NOMO-1 treated with DMSO at 0.1 percent for 48 hours (cell line): ENCODE measurements at regions not wholly inside any gene's neighbourhood (a gene's known extent, or its start where the extent isn't known, plus 50 kb on each side); places are given as distances from the start of the nearest gene placed in this dataset.

Source experiments
- DNase-seq: peaks from one replicate; lab custom pipeline; 2025; ENCODE audit not compliant: unreplicated experiment; lab: John Stamatoyannopoulos, UW

DNA sequence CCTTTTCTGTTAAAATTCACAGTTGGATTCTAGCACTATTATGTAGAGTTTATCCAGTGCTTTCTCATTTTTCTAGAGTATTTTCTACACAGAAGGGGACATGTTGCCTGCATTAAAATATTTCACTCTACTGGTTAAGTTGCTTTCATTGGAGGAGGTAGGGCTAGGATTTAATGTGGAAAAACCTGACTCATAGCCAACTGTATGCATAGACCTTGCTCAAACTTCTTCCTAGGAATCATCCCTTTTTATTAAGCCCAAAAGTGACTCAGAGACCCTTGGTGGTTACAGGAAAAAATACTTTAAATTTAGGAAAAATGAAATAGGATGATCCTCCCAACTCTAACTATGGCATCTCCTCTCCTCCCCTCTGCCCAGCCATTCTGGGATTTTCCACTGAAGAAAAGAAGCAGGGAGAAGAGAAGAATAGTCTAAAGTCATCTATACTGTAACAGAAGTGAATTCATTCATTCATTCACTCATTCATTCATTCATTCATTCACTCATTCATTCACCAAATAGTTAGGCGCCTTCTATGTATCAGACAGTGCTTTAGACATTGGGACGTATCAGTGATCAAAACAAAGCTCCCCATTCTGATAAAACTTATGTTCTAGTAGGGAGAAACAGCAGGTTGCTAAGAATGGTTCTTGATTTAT is 109.0 kb upstream of the HTR2A start:
- DNase-seq, result no peak

DNA sequence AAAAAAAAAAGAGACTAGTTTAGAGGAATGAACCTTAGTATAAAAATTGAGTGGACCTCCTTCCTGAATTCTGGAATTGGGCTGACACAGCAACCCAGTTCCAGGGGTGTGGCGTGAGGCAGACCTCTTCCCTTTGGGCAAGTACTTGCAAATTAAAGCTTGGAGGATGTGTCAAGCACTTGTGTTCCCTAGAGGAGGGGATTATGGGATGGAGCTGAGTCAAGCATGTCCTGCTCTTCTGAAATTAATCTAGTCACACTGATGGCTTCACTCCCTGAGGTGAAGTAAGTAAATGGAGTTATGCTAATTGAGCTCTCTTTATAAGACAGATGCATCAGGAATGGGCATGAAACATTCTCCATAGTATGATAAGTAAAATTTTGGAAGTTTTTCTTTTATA is 107.7 kb upstream of the HTR2A start:
- no peak for DNase-seq

DNA sequence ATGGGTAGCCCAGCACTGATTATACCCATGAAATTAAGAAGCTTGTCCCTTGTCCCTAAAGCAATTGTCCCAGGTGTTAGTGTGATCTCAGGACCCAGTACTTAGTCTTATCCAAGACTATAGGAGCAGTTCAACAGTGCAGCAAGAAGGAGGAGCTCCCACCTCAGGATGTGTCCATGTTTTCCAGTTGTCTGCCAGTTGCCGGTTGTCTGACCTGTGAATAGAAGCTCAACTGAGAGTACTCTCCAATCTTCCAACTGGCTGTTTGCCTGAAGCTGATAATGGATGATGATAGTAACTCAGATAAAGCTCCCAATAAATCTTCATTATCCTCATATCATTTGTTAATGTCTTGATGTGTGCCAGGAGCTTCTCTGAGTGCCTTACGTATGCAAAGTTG is 107.2 kb upstream of the HTR2A start:
- no peak for DNase-seq

DNA sequence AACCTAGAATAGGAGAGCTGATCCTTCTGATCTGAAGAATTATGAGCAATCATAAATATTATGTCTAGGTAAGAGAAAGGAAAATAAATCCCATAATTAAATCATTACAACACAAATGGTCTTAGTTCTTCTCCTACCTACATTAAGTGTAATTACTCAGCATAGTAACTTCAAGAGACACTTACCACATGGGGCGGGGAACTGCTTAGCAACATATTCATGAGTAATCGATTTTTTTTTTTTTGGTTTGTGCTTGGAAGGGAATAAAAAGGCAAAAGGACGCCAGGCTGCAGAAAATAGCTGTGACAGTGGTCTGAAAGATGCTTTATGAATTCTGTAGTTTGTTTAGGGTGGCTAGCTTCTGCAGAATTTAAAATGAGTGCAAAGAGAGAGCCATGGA is 103.3 kb upstream of the HTR2A start:
- no peak for DNase-seq

DNA sequence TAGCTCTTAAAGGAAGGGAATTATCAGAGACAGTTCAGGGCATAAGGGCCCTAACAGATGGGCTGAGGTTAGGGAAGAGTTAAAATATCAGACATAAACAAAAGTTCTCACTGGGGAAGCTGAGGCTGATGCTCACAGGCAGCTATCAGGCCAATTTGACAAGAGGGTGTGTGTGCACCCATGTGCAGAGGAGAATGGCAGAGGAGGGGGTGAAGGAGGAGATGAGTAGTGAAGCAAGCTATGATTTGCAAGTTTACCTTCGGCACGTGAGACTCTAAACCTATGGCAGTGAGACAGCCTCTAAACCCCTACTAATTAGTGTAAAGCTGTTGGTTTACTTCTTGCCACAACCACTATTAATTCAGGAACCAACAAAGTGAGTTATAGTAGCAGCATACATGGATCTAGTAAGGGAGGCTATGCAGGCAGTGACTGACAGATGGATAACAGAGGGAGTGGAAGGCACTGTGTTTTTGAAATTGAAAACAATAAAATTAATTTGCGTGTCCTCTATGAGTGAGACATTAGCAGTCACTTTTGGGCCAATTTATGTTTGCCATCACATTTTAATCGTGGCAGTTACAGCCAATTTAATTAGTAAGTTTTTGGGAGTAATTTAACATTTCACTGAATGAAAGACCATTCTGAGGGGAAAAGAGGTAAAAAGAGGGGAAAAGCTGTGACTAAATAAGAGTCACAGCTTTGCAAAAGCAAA is 99.6 kb upstream of the HTR2A start:
- DNase-seq, result no peak

DNA sequence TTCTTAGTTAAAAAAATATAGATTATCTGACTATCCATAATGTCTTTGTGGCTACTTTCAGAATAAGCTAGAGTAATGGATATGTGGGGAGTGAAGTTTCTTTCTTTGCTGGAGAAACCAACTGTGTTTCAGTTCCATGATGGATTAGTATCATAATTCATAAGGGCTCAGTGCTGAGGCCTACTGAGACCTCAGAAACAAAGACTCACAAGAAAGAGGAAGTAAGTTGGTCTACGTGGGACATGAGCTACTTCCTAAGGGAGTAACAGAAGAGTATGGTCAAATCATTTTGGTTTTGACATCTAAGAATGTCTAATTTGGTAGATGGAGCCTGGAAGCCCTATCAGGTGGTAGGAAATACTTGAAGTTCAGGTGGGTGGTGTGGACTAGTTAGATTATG is 99.0 kb upstream of the HTR2A start:
- DNase-seq, result peak; percentile 74

DNA sequence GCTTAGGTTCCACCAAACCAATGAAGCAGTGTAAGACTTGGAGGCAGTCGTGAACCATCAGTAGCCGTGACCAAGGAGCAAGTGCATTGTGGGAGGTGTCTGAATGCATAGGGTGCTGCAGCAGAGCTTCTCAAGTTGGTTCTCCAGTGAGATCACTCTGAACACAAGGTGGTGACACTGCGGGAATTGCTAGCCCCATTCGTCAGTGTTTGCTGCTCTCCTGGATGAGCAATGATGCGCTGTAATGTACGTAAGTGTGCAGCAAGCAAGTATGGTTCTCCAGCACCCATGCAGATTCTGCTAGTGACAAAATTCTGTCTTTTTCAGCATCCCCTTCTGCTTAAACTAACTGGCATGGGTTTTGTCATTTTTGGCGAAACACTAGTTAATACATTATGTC is 97.6 kb upstream of the HTR2A start:
- no peak for DNase-seq

DNA sequence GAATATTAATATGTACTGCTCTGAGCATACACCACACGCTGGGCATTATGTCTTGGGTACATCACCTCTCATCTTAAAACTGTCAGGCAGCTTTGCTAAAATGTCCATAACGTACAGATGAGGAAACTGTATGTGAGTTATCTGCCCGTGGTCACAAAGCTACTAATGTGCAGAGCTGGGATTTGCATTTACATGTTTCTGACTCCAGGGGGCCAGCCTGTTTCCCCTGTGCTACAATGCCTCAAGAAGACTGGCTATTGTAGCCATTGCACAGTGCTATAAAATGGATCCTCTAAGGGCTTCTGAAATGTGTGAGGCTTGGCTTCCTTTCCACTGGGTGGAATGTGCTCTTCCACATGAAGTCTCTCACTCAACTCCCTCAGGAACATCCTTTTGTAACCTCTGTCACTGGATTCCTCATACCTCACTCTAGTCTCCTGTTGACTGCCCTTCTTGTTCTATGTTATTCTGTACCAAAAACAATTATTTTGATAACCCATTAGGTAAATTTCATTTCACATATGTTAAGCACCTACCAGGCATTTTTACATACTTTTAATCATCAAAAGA is 95.6 kb upstream of the HTR2A start:
- DNase-seq, result no peak

DNA sequence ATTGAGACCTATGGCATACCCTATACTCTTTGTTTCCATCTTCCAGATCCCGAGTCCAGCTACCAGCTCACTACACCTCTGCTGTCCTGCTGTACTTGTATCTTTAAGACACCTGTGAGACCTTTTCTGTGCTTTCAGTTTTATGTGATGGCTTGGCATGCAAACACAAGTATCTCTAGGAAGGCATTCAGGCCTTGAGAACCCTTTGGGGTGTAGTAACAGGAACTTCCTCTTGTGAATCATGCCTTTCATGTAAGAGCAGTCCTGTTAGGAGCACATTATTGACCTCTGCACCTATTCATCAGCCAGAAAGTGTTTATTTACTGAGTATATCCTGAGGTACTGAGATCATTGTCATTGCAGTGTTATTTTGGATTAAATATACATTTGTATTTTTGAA is 87.0 kb upstream of the HTR2A start:
- DNase-seq, result peak; percentile 56

DNA sequence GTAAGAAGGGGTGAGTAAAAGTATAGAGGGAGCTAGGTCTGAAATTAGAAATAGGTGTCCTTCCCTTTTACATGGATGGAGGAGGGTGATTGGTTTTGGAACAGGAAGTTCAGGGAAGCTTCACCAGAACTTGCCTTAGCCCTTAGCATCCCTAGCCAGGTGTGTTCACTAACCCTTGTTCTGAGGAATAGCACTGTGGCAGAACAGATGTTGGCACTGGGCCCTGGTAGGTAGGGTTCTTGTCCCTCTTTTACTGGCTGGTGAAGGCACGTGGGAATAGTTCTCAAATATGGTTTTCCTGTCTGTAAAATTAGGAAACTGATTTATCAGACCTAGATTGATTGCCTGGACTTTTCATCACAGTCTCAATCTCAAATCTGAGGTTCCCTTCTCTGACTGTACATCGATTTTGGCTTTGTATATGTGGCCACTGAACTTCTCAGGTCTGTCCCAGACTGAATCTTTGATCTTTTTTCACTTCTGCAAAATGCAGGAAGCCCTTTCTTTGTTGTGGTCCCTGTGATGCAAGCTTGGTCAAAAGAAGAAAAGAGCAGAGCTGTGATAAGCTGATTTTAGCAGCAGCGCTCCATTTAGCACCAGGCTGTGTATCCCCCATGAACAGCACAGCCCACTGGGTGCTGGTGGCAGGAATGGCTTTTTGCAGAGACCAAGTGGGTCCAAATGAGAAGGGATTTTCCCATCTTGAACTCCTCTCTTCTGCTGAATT is 86.2 kb upstream of the HTR2A start:
- DNase-seq, result peak; percentile 88

DNA sequence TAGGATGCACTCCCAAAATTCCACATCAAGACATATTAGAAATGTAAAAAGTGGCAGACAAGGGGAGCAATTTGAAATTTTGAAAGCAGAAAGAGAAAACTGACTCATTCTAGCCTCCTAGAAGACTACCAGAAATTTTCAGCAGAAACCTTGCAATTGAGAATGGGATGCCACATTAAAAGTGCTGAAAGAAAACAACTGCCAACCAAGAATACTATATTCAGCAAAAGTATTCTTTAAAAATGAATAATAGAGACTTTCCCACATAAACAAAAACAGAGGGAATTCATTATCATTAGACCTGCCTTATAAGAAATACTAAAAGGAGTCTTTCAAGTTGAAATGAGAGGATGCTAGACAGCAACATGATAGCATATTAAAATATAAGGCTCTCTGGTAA is 78.3 kb upstream of the HTR2A start:
- DNase-seq, result no peak

DNA sequence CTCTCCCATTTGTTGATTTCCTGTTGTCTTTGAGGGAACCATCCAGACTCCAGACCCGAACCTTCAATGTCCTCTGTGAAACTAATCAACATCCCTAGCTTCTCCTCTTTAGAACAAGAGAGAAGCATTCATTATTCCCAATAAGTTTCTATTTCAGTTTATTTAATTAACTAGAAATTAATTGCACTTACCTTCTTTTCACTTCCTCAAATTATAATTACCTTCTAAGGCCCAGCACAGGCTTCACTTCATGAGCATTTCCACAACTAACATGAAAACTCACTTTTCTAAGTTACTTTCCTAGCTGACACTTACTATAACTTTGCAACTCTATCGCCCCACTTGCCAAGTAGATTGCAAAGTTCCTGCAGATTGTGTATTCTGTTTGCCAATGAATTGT is 71.6 kb upstream of the HTR2A start:
- DNase-seq, result peak; percentile 6

DNA sequence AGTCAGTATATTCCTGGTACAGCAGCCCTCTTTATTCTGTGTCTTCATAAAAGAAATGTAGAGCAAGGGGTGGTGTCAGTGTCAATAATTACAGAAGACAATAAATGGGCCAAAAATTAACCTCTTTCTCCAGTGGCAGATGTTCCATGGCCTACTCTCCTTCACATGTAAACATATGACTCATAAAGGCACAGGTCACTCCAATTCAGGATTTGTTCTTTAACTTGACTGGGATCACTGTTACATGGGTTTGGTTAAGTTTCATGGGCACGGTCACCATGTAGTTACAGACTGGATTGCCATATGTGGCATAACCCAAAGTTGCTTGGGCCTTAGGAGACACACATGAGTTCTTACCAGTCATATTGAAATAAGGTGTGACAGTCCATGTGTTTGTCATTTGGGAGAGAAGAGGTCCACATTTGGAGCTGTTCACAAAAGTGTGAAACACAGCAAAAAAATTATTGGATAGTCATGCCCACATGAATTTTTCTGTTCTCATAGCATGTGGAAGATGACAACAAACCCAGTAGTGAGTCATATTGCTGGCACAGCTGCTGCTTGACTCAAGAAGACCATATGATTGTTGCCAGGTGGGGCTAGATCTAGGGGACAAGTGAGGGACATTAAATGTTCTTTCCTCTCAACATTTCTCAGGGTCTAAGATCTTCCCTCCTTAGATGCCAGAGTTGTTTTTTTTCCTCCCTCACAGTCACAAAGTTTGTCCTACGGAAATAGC is 68.1 kb upstream of the HTR2A start:
- no peak for DNase-seq

DNA sequence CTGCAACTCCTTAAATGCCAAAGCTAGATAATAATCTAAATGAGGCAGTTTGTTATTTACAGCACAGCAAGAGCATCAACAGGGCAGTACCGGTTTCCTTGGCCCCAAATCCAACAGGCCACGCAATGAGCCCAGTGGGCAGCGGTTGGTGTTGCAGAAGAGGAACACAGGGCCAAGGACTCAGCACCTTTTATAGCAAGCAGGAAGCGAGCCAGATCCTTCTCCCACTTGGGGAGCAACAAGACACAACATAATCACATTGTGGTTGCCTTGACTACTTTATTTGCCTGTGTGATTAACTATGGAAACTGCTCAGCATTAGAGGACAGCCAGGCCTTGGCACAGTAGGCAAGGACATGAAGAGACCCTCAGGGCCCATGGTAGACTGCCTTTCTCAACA is 67.1 kb upstream of the HTR2A start:
- peak; percentile 4 for DNase-seq

DNA sequence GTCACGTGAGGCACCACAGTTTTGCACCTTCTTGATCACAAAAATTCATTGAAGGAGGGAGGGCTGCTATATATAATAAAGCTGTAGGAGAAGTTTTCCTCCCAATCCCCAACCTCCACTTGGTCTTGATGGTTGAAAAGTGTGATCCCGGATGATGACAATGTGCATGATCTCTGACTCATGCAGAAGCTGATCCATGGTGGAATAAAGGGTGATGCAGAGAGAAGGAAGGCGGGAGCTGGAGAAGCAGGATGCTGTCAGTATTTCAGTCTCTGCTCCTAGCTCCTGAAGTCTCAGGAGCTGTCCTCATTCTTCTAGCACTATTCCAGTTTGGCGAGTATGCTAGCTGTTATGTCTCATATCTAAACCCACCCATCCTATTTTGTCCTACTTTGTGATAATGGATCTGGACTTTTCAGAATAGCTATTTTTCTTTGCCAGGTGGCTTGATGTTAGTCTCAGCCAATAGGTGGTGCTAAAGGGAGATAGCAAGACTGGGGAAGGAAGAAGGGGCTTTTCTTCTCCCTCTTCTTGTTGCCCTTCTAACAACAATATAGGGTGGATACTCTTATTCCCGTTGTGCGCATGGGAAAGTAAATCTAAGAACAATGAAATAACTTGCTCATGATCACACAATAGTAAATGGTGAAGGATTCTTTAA is 65.6 kb upstream of the HTR2A start:
- peak; percentile 9 for DNase-seq

DNA sequence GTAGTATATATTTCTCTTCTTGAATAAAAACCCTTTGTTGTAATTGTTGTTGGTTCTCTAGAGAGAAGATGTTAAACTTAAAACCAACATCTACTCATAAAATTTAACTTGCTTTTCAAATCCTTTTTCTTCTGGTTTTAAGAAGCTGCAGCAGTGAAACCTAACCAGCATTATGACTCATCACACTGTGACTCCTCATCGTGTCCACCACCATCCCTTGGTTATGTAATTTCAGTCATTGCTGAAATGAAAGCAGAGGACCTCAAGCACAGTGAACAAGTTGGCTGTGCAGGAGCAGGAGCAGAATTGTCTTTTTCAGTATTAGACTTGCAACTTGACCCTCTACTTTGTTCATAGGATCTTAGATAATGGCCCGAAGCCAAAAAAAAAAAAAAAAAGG is 64.9 kb upstream of the HTR2A start:
- DNase-seq, result peak; percentile 90

DNA sequence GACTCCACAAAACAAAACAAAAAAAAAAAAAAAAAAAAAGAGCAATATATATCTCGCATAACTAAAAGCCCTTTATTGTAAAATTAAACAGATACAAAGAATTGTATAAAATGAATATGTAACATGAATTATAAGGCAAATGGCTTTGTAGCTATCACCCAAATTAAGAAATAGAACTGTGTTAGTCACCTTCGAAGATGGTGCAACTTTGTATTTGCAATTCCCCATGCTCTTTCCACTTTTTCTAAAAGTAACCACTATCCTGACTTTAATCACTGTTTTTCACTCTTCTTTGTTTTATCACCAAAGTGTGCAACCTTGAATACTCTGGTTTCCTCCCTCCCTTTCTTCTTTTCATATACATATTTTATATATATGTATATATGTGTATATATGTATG is 57.1 kb upstream of the HTR2A start:
- DNase-seq, result peak; percentile 34

DNA sequence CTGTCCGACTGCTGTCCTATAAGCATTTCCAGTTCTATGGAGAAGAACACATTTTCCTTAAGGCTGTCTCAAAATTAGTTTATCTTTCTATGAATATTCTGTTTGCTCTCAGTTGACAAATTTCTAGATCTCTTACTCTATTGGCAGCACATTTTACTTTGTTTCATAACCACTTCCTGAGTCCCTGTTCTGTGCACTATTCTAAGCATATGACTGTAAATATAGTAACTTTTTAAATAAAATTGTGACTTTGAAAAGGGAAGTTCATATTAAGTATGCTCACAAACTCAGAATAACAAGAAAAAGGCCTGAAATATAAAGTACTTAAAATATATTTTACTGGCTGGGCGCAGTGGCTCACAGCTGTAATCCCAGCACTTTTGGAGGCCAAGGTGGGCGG is 56.5 kb upstream of the HTR2A start:
- DNase-seq, result peak; percentile 86

DNA sequence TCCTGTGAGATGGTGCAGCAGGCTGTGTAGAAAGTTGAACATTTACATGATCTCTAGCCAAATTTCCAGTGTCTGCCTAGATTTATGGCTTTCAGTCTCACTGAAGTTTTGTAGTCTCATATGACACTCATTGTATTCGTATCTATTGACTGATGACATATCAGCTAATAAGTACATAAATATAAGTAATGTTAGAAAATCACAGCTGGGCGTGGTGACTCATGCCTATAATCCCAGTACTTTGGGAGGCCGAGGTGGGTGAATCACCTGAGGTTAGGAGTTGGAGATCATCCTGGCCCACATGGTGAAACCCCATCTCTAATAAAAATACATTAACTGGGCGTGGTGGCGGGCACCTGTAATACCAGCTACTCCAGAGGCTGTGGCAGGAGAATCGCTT is 54.7 kb upstream of the HTR2A start:
- DNase-seq, result no peak

DNA sequence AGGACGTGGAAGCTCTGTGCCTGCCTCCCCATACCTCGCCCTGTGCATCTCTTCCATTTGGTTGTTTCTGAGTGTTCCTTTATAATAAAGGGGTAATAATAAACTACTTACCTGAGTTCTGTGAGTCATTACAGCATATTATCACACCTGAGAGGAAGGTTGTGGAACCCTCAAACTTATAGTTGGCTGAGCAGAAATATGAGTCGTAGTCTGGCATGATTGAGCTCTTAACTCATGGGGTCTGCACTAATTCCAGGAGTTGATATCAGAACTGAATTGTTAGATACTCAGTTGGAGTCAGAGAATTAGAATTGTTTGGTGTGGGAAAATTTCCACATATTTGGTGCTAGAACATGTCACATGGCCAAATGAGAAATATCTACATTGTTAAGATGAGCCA is 52.4 kb upstream of the HTR2A start:
- DNase-seq, result no peak

DNA sequence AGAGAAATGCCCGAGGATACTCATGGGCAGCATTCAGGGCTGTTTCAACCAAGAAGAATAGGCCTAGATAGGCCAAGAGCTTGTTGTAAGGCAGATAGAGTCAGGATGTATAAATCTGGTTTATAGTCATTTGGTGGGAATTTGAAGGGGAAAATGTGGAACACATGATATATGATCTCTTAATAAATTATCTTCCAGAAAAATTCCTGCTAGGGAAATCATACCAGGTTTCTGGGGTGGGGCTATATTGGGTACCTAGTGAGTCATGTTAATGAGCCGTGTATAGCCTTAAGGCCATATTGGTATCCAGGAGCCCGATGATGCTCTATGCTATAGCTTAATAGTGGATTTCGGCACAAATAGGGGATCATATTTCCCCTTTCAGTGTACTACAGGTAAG is 51.5 kb upstream of the HTR2A start:
- no peak for DNase-seq
